Heart left ventricle (tissue), 13 donors: ENCODE measurements at regions not wholly inside any gene's neighbourhood (a gene's known extent, or its start where the extent isn't known, plus 50 kb on each side); places are given as distances from the start of the nearest gene placed in this dataset.

Experiments
- POLR2A ChIP-seq, 2 donors: fragments of 450-650 bp; IDR thresholded peaks; one replicate each; pipeline ENCODE4 v1.6.1; 2017; ENCODE audit warnings: antibody characterized with exemption in 2 of 2, mild to moderate bottlenecking in 2 of 2, moderate library complexity in 2 of 2
- TF ChIP-seq, protein P1 (sequence below), 12 donors: fragments of 200-600 bp; sonication (generic) in 4 of 12; IDR thresholded peaks; one replicate each; pipeline versions ENCODE4 v1.5.0 to v1.8.0; 2018 to 2022; ENCODE audit warnings: antibody characterized with exemption in 12 of 12, mild to moderate bottlenecking in 5 of 12
- donor health status: ischemic (EF 13 %, LVEDD 7.1; RV severe dilation, severe dysfunction).
- donor health status: DM: no; HTN: yes; CAD: no.
- donor health status: DM: no; HTN: no; CAD: no.
- donor health status: ischemic (EF 25% LVEDD 6.9; RV normal size, moderate dysfunction).
- donor health status: ischemic (EF 25% LVEDD 5.7; RV mildly dilated, moderate dysfunction).
- donor health status: ischemic (EF 35%, LVEDD 5.7; RV mildly dilated, moderate dysfunction).
- donor health status: nonischemic (EF 11% LVEDD 7.7; RV severe dilation, severe dysfunction).
- donor health status: DM: yes; HTN: yes; CAD: no.
- donor health status: PGD.
- donor health status: ischemic (EF 29% LVEDD 5.4; RV normal size, mild dysfunction).
- donor health status: nonischemic (EF 23%, LVEDD 6.1; RV moderate dilation, normal function).

DNA sequence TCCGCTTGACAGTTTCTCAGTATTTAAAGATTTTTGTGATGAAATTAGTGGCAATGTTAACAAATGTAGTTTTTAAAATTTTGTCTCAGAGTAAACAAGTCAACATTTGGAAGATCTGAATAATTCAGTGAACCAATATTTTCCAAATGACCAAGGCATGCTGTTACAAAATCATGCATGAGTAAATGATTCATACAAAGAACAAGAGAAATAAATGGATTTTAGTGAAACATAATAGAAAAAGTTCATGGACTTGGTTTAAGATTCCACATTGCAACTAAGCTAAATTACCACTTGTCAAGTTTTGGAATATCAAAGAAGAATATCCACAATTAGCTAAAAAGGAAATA lies 125.7 kb upstream of the SNX19 start:
- TF ChIP-seq POLR2A (IDR thresholded peaks at IDR 0.05) = no peak
- TF ChIP-seq, protein P1, sequence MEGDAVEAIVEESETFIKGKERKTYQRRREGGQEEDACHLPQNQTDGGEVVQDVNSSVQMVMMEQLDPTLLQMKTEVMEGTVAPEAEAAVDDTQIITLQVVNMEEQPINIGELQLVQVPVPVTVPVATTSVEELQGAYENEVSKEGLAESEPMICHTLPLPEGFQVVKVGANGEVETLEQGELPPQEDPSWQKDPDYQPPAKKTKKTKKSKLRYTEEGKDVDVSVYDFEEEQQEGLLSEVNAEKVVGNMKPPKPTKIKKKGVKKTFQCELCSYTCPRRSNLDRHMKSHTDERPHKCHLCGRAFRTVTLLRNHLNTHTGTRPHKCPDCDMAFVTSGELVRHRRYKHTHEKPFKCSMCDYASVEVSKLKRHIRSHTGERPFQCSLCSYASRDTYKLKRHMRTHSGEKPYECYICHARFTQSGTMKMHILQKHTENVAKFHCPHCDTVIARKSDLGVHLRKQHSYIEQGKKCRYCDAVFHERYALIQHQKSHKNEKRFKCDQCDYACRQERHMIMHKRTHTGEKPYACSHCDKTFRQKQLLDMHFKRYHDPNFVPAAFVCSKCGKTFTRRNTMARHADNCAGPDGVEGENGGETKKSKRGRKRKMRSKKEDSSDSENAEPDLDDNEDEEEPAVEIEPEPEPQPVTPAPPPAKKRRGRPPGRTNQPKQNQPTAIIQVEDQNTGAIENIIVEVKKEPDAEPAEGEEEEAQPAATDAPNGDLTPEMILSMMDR (IDR thresholded peaks at IDR 0.05) = no peak
